ENCODE measurements at regions not wholly inside any gene's neighbourhood (a gene's known extent, or its start where the extent isn't known, plus 50 kb on each side); places are given as distances from the start of the nearest gene placed in this dataset.
"Not testable (repeated sequence)": the region's sequence is repeated elsewhere in the genome, so short reads cannot be mapped to it uniquely, and the experiment has no call there.

DNA sequence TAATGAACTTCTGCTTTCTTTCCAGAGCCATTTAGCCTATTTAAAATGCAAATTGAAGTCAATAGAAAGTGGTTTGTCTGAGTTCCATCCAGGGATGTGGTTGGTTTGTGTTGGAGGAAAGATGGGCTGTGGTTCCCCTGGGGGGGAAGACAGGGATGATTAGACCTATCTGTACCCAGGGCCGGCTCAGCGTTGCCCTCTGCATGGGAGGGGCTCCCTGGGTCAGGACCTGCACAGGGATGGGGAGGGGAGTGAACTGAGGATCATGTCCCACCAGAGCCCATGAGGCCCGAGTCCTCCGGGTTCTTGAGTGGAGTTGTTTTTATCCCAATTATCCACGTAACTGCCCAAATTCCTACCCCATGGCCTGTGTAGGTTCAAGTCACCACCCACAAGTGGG lies 76.9 kb upstream of the SFSWAP start:
- no peaks in the 10 kb centered on the region for H3K27me3 ChIP-seq
- H3K9me3 ChIP-seq: no peaks in the 10 kb centered on the region
- DNase-seq: no peak
- H3K4me3 ChIP-seq: no peak overlapping the region
- TF ChIP-seq, protein P1, sequence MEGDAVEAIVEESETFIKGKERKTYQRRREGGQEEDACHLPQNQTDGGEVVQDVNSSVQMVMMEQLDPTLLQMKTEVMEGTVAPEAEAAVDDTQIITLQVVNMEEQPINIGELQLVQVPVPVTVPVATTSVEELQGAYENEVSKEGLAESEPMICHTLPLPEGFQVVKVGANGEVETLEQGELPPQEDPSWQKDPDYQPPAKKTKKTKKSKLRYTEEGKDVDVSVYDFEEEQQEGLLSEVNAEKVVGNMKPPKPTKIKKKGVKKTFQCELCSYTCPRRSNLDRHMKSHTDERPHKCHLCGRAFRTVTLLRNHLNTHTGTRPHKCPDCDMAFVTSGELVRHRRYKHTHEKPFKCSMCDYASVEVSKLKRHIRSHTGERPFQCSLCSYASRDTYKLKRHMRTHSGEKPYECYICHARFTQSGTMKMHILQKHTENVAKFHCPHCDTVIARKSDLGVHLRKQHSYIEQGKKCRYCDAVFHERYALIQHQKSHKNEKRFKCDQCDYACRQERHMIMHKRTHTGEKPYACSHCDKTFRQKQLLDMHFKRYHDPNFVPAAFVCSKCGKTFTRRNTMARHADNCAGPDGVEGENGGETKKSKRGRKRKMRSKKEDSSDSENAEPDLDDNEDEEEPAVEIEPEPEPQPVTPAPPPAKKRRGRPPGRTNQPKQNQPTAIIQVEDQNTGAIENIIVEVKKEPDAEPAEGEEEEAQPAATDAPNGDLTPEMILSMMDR (IDR thresholded peaks at IDR 0.05): no peak
- no peak for TF ChIP-seq POLR2A (IDR thresholded peaks at IDR 0.05)
- H3K4me1 ChIP-seq: no peaks in the 10 kb centered on the region
- no peaks in the 10 kb centered on the region for H3K36me3 ChIP-seq
- no peak overlapping the region for H3K27ac ChIP-seq
- intact Hi-C loops (cut with DNase I; ENCODE audit: low total_unique reads): no loop called here

DNA sequence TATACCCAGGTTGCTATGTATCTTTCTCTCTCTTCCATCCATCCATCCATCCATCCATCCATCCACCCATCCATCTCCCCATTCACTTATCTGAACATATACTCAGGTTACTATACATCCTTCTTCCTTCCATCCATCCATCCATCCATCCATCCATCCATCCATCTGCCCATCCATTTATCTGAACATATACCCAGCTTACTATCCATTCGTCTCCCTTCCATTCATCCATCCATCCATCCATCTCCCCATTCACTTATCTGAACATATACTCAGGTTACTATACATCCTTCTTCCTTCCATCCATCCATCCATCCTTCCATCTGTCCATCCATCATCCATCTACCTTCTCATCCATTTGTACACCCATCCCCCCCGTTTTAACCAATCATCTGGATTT lies 75.9 kb upstream of the SFSWAP start:
- H3K36me3 ChIP-seq; intact Hi-C loops (cut with DNase I; ENCODE audit: low total_unique reads); H3K27me3 ChIP-seq; H3K9me3 ChIP-seq; H3K27ac ChIP-seq; H3K4me3 ChIP-seq; DNase-seq; H3K4me1 ChIP-seq: not testable (repeated sequence)

DNA sequence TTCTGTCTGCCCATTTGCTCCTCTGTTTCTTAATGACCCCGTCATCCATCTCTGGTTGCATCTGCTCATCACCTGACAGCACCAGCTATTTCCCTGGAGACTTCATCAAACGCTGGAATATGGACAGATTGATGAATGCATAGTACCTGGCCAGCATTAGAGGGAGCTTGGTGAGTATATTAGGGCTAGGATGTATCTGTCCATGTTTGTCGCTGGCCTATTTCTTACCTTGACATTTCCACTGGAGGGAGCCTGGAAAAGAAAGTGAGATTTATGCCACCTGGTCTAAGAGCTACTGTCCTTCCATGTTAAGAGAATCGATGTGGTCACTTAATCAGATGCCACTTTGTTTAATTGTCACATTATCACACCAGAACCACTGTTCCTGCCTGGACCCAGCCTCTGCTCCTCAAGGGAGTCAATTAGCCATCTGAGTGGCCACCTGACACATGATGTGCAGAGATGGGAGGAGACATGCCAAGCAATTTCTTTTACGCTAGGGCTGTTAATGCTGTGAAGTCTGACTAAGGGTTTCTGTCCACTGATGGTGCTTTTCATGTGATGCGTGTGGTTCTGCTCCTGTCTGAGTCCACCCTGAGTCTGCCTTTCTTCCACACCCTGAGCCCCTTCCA lies 75.3 kb upstream of the SFSWAP start:
- Histone ChIP-seq H3K9me3 (no peaks in the 10 kb centered on the region), H3K27ac (no peak overlapping the region), H3K36me3 (no peaks in the 10 kb centered on the region), H3K27me3 (no peaks in the 10 kb centered on the region), H3K4me1 (no peaks in the 10 kb centered on the region), H3K4me3 (no peak overlapping the region)
- TF ChIP-seq, protein P1 (IDR thresholded peaks at IDR 0.05): no peak
- TF ChIP-seq POLR2A (IDR thresholded peaks at IDR 0.05): no peak
- intact Hi-C loops (cut with DNase I; ENCODE audit: low total_unique reads): no loop called here
- no peak for DNase-seq

DNA sequence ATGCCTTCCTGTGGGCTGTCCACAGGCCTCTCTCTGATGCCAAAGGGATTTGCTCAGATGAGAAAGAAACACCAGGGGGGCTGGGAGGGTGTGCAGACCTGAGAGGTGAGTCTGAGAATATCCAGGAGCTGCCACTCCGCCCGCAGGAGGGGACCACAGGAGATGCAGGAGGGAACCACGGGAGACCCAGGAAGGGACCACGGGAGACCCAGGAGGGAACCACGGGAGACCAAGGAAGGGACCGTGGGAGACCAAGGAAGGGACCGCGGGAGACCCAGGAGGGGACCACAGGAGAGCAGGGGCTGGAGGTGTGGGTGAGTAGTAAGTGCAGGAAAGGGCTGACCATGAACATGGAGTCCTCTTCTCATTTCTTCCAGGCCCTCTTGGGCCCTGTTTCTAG lies 74.6 kb upstream of the SFSWAP start:
- Histone ChIP-seq H3K27me3 (no peaks in the 10 kb centered on the region), H3K4me3 (no peak overlapping the region), H3K27ac (no peak overlapping the region), H3K9me3 (no peaks in the 10 kb centered on the region), H3K4me1 (no peaks in the 10 kb centered on the region), H3K36me3 (no peaks in the 10 kb centered on the region)
- no peak for DNase-seq
- TF ChIP-seq POLR2A (IDR thresholded peaks at IDR 0.05): no peak
- TF ChIP-seq, protein P1 (IDR thresholded peaks at IDR 0.05): no peak
- intact Hi-C loops (cut with DNase I; ENCODE audit: low total_unique reads): no loop called here

DNA sequence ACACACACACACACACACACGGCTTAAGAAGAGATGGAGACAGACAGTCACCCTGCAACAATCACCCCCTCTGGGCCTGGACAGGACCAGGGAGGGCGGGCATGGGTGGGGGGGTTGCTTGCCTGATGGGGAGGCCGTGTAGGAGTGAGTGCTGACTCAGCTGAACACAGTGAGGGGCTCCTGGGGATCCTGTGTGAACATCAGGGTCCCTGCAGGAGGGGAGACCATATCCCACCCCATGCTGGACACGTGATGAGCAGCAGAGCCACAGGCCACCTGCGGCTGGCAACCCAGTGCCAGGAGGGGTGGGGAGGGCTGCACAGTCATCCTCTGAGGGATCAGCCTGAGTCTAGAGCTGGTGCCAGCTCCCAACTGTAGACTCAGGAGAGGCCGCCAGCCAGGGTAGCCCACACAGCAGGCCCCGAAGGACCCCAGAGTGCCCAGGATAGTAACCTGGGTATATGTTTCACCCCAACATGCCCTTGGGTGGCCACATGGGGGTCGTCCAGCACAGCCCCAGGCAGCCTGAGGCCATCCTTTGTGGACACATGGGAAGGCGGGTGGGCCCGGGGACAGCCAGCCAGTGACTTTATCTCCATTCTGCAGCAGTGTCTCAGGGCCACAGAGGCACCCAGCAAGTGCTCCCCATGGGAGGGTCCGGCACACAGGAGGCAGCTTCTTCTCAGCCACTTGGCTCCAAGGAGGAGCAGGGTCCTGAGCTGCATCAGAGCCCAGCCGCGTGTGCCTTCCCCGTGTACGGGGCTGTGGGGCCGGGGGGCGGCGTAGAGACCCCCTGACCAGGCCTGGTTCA lies 73.7 kb upstream of the SFSWAP start:
- H3K4me3 ChIP-seq: no peak overlapping the region
- DNase-seq: no peak
- TF ChIP-seq POLR2A (IDR thresholded peaks at IDR 0.05): no peak
- TF ChIP-seq, protein P1 (IDR thresholded peaks at IDR 0.05): no peak
- intact Hi-C loops (cut with DNase I; ENCODE audit: low total_unique reads): no loop called here
- H3K9me3 ChIP-seq: no peaks in the 10 kb centered on the region
- H3K27ac ChIP-seq: no peak overlapping the region
- H3K4me1 ChIP-seq: no peaks in the 10 kb centered on the region
- H3K36me3 ChIP-seq: no peaks in the 10 kb centered on the region
- no peaks in the 10 kb centered on the region for H3K27me3 ChIP-seq

Measured in uterus (tissue), 3 donors.